K562 (cell line): ENCODE measurements at regions not wholly inside any gene's neighbourhood (a gene's known extent, or its start where the extent isn't known, plus 50 kb on each side); places are given as distances from the start of the nearest gene placed in this dataset.
A peak's percentile ranks its signal among the peaks of the same experiment; 100 is the strongest.

Experiments
- BHLHE40 ChIP-seq: IDR thresholded peaks from 2 replicates; pipeline ENCODE4 v1.6.1; 2011; ENCODE audit warnings: low read length, improper control_type of control experiment
- E2F3 ChIP-seq: fragments of 250-450 bp; sonication (Bioruptor Pico); IDR thresholded peaks from 2 replicates; pipeline ENCODE4 v1.4.0; 2020; ENCODE audit warnings: mild to moderate bottlenecking
- ELK1 ChIP-seq: sonication (generic); formaldehyde crosslinking; IDR thresholded peaks from 2 replicates; pipeline ENCODE4 v1.8.1; 2022; ENCODE audit warnings: missing genetic modification reagents
- FIP1L1 ChIP-seq: fragments of 200-400 bp; formaldehyde crosslinking; IDR thresholded peaks from 2 replicates; pipeline ENCODE4 v1.6.1; 2018; ENCODE audit warnings: mild to moderate bottlenecking, low read depth, low read length; ENCODE audit not compliant: poor library complexity, severe bottlenecking
- JUN ChIP-seq, 2 experiments: sonication (generic) in 1 of 2; formaldehyde crosslinking in 1 of 2; IDR thresholded peaks; 2 replicates each; pipeline versions ENCODE4 v1.6.1 to v1.8.0; 2012 to 2022; ENCODE audit warnings: borderline replicate concordance in 2 of 2, mild to moderate bottlenecking in 2 of 2, improper control_type of control experiment in 1 of 2, low read depth in 1 of 2, low read length in 1 of 2, missing genetic modification reagents in 1 of 2
- KDM2B ChIP-seq: fragments of 250-450 bp; sonication (Bioruptor Pico); IDR thresholded peaks from 2 replicates; pipeline ENCODE4 v1.8.0; 2021; ENCODE audit warnings: mild to moderate bottlenecking, moderate library complexity
- MAFF ChIP-seq: IDR thresholded peaks from 2 replicates; pipeline ENCODE4 v1.6.1; 2012; ENCODE audit warnings: low read length, improper control_type of control experiment
- POLR2B ChIP-seq: fragments of 450-650 bp; IDR thresholded peaks from 2 replicates; pipeline ENCODE4 v1.6.1; 2018; ENCODE audit warnings: low read depth; ENCODE audit not compliant: partially characterized antibody
- RAD21 ChIP-seq, 2 experiments: fragments of 250-450 bp in 1 of 2; fragments of 450-650 bp in 1 of 2; sonication (Bioruptor Pico) in 1 of 2; formaldehyde crosslinking in 1 of 2; IDR thresholded peaks in 1 of 2; conservative IDR thresholded peaks in 1 of 2; 2 replicates each; pipeline versions ENCODE4 v1.4.0 to v1.8.0; 2020 to 2022; ENCODE audit warnings: mild to moderate bottlenecking in 2 of 2, moderate library complexity in 1 of 2
- RFX5 ChIP-seq: IDR thresholded peaks from 2 replicates; pipeline ENCODE4 v1.6.1; 2011; ENCODE audit warnings: low read depth, mild to moderate bottlenecking, improper control_type of control experiment, low read length
- SAP30 ChIP-seq: fragments of 200-600 bp; sonication (generic); IDR thresholded peaks from 2 replicates; pipeline ENCODE4 v1.6.1; 2012; ENCODE audit warnings: borderline replicate concordance, low read depth, mild to moderate bottlenecking, moderate library complexity, low read length, control low read depth, inconsistent platforms; ENCODE audit not compliant: insufficient read depth, poor library complexity, severe bottlenecking
- TRIM24 ChIP-seq, 2 experiments: fragments of 450-650 bp; IDR thresholded peaks; 2 replicates each; pipeline ENCODE4 v1.6.1; 2016
- ZBTB34 ChIP-seq: fragments of 250-450 bp; sonication (Bioruptor Pico); IDR thresholded peaks from 2 replicates; pipeline ENCODE4 v1.8.0; 2021; ENCODE audit warnings: mild to moderate bottlenecking, moderate library complexity
- ZKSCAN1 ChIP-seq: fragments of 150-350 bp; IDR thresholded peaks from 2 replicates; pipeline ENCODE4 v1.6.1; 2016; ENCODE audit warnings: low read depth, low read length
- ZNF316 ChIP-seq: fragments of 450-650 bp; IDR thresholded peaks from 2 replicates; pipeline ENCODE4 v1.6.1; 2016
- ZNF707 ChIP-seq: fragments of 250-450 bp; sonication (Bioruptor Pico); conservative IDR thresholded peaks from 2 replicates; pipeline ENCODE4 v1.8.0; 2022; ENCODE audit warnings: inconsistent platforms, mild to moderate bottlenecking, moderate library complexity
- ZNF778 ChIP-seq: fragments of 450-650 bp; formaldehyde crosslinking; IDR thresholded peaks from 2 replicates; pipeline ENCODE4 v1.4.0; 2020; ENCODE audit warnings: mild to moderate bottlenecking, moderate library complexity
- TF ChIP-seq, protein P1 (sequence below): fragments of 450-650 bp; IDR thresholded peaks from 2 replicates; pipeline ENCODE4 v1.6.1; 2018; ENCODE audit not compliant: partially characterized antibody
- TF ChIP-seq, protein P2 (sequence below): fragments of 450-650 bp; IDR thresholded peaks from 2 replicates; pipeline ENCODE4 v1.6.1; 2017; ENCODE audit warnings: antibody characterized with exemption, mild to moderate bottlenecking

- TF ChIP-seq ELK1 (no peak), SAP30 (no peak), TRIM24 (IDR thresholded peaks at IDR 0.05) (no peak), ZKSCAN1 (no peak), MAFF (no peak), POLR2B (no peak), RAD21 (CRISPR knock-in tag; conservative IDR thresholded peaks at IDR 0.05 in 1 of 2, IDR thresholded peaks at IDR 0.05 in 1 of 2) (0 out of 4 replicates have a peak, but pooled peaks of 1 of the 2 experiments have one; percentile 8), RFX5 (no peak), KDM2B (CRISPR knock-in tag) (no peak), BHLHE40 (no peak), ZNF707 (CRISPR knock-in tag) (no peak), ZNF778 (CRISPR knock-in tag) (no peak), ZNF316 (no peak), ZBTB34 (CRISPR knock-in tag) (no peak), JUN (IDR thresholded peaks at IDR 0.05; ENCODE audit: borderline replicate concordance, low read depth, low read length) (no peak), JUN (CRISPR knock-in tag; IDR thresholded peaks at IDR 0.05; ENCODE audit: borderline replicate concordance) (no peak), E2F3 (CRISPR knock-in tag) (no peak), FIP1L1 (no peak)
- TF ChIP-seq, protein P1, sequence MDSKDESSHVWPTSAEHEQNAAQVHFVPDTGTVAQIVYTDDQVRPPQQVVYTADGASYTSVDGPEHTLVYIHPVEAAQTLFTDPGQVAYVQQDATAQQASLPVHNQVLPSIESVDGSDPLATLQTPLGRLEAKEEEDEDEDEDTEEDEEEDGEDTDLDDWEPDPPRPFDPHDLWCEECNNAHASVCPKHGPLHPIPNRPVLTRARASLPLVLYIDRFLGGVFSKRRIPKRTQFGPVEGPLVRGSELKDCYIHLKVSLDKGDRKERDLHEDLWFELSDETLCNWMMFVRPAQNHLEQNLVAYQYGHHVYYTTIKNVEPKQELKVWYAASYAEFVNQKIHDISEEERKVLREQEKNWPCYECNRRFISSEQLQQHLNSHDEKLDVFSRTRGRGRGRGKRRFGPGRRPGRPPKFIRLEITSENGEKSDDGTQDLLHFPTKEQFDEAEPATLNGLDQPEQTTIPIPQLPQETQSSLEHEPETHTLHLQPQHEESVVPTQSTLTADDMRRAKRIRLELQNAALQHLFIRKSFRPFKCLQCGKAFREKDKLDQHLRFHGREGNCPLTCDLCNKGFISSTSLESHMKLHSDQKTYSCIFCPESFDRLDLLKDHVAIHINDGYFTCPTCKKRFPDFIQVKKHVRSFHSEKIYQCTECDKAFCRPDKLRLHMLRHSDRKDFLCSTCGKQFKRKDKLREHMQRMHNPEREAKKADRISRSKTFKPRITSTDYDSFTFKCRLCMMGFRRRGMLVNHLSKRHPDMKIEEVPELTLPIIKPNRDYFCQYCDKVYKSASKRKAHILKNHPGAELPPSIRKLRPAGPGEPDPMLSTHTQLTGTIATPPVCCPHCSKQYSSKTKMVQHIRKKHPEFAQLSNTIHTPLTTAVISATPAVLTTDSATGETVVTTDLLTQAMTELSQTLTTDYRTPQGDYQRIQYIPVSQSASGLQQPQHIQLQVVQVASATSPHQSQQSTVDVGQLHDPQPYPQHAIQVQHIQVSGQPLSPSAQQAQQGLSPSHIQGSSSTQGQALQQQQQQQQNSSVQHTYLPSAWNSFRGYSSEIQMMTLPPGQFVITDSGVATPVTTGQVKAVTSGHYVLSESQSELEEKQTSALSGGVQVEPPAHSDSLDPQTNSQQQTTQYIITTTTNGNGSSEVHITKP: no peak
- TF ChIP-seq, protein P2, sequence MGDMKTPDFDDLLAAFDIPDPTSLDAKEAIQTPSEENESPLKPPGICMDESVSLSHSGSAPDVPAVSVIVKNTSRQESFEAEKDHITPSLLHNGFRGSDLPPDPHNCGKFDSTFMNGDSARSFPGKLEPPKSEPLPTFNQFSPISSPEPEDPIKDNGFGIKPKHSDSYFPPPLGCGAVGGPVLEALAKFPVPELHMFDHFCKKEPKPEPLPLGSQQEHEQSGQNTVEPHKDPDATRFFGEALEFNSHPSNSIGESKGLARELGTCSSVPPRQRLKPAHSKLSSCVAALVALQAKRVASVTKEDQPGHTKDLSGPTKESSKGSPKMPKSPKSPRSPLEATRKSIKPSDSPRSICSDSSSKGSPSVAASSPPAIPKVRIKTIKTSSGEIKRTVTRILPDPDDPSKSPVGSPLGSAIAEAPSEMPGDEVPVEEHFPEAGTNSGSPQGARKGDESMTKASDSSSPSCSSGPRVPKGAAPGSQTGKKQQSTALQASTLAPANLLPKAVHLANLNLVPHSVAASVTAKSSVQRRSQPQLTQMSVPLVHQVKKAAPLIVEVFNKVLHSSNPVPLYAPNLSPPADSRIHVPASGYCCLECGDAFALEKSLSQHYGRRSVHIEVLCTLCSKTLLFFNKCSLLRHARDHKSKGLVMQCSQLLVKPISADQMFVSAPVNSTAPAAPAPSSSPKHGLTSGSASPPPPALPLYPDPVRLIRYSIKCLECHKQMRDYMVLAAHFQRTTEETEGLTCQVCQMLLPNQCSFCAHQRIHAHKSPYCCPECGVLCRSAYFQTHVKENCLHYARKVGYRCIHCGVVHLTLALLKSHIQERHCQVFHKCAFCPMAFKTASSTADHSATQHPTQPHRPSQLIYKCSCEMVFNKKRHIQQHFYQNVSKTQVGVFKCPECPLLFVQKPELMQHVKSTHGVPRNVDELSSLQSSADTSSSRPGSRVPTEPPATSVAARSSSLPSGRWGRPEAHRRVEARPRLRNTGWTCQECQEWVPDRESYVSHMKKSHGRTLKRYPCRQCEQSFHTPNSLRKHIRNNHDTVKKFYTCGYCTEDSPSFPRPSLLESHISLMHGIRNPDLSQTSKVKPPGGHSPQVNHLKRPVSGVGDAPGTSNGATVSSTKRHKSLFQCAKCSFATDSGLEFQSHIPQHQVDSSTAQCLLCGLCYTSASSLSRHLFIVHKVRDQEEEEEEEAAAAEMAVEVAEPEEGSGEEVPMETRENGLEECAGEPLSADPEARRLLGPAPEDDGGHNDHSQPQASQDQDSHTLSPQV: peak; percentile 50; the same call in 1 of the 2 replicates
Observed at GRCh38 chr14:100015251-100015655, 50.0 kb upstream of the EVL start (continued).
